Effector memory CD4-positive, alpha-beta T cell (primary cell): ENCODE measurements at regions not wholly inside any gene's neighbourhood (a gene's known extent, or its start where the extent isn't known, plus 50 kb on each side); places are given as distances from the start of the nearest gene placed in this dataset.

Experiments used
- DNase-seq, 3 donors: peaks; one replicate each; pipeline ENCODE4 v3.0.0-alpha.2; 2020
- H3K27ac ChIP-seq: 2 replicates; pipeline ENCODE4 v1.7.0; 2013; ENCODE audit warnings: mild to moderate bottlenecking, low read length, moderate library complexity; ENCODE audit not compliant: insufficient read depth, poor library complexity, severe bottlenecking
- H3K27me3 ChIP-seq: replicated peaks from 2 replicates; pipeline ENCODE4 v1.7.0; 2013; ENCODE audit warnings: mild to moderate bottlenecking, low read length; ENCODE audit not compliant: insufficient read depth, control insufficient read depth, poor library complexity, severe bottlenecking
- H3K36me3 ChIP-seq: 2 replicates; pipeline ENCODE4 v1.7.0; 2013; ENCODE audit warnings: mild to moderate bottlenecking, low read length, moderate library complexity; ENCODE audit not compliant: control insufficient read depth, insufficient read depth
- H3K4me1 ChIP-seq: 2 replicates; pipeline ENCODE4 v1.7.0; 2013; ENCODE audit warnings: low read length, mild to moderate bottlenecking; ENCODE audit not compliant: control insufficient read depth, insufficient read depth, poor library complexity, severe bottlenecking
- H3K4me3 ChIP-seq: 2 replicates; pipeline ENCODE4 v1.7.0; 2013; ENCODE audit warnings: low read length, low read depth, mild to moderate bottlenecking; ENCODE audit not compliant: insufficient read depth, poor library complexity, severe bottlenecking
- H3K9me3 ChIP-seq: 2 replicates; pipeline ENCODE4 v1.7.0; 2013; ENCODE audit warnings: mild to moderate bottlenecking, low read length, moderate library complexity; ENCODE audit not compliant: control insufficient read depth

GRCh38 chr10:9796564-9796963, 1221.1 kb upstream of the CELF2 start:
- Histone ChIP-seq H3K27me3 (no peaks in the 10 kb centered on the region), H3K27ac (no peak overlapping the region), H3K4me1 (no peaks in the 10 kb centered on the region), H3K9me3 (no peaks in the 10 kb centered on the region), H3K36me3 (no peaks in the 10 kb centered on the region), H3K4me3 (no peak overlapping the region)
- no peak for DNase-seq

- H3K27ac ChIP-seq: no peak overlapping the region
- no peaks in the 10 kb centered on the region for H3K9me3 ChIP-seq
- no peaks in the 10 kb centered on the region for H3K36me3 ChIP-seq
- DNase-seq: no peak
- H3K4me1 ChIP-seq: no peaks in the 10 kb centered on the region
- no peaks in the 10 kb centered on the region for H3K27me3 ChIP-seq
- no peak overlapping the region for H3K4me3 ChIP-seq
These were observed 1217.7 kb upstream of the CELF2 start for GRCh38 chr10:9800011-9800410.

- no peak for DNase-seq
- no peaks in the 10 kb centered on the region for H3K9me3 ChIP-seq
- H3K27ac ChIP-seq: no peak overlapping the region
- no peaks in the 10 kb centered on the region for H3K4me1 ChIP-seq
- H3K36me3 ChIP-seq: no peaks in the 10 kb centered on the region
- H3K4me3 ChIP-seq: no peak overlapping the region
- H3K27me3 ChIP-seq: no peaks in the 10 kb centered on the region
These were observed 1217.1 kb upstream of the CELF2 start for GRCh38 chr10:9800571-9800970.

- no peaks in the 10 kb centered on the region for H3K36me3 ChIP-seq
- H3K27ac ChIP-seq: no peak overlapping the region
- H3K27me3 ChIP-seq: no peaks in the 10 kb centered on the region
- H3K4me3 ChIP-seq: no peak overlapping the region
- H3K9me3 ChIP-seq: no peaks in the 10 kb centered on the region
- no peaks in the 10 kb centered on the region for H3K4me1 ChIP-seq
- no peak for DNase-seq
These were observed 1209.8 kb upstream of the CELF2 start for GRCh38 chr10:9807846-9808245.

- Histone ChIP-seq H3K27ac (no peak overlapping the region), H3K27me3 (no peaks in the 10 kb centered on the region), H3K9me3 (no peaks in the 10 kb centered on the region), H3K36me3 (no peaks in the 10 kb centered on the region), H3K4me1 (no peaks in the 10 kb centered on the region), H3K4me3 (no peak overlapping the region)
- no peak for DNase-seq
These were observed 1206.1 kb upstream of the CELF2 start for GRCh38 chr10:9811601-9812000.

GRCh38 chr10:9814285-9814864, 1203.3 kb upstream of the CELF2 start:
- no peaks in the 10 kb centered on the region for H3K4me1 ChIP-seq
- no peaks in the 10 kb centered on the region for H3K36me3 ChIP-seq
- no peak overlapping the region for H3K27ac ChIP-seq
- no peaks in the 10 kb centered on the region for H3K9me3 ChIP-seq
- H3K4me3 ChIP-seq: no peak overlapping the region
- DNase-seq: no peak
- H3K27me3 ChIP-seq: no peaks in the 10 kb centered on the region

- Histone ChIP-seq H3K36me3 (no peaks in the 10 kb centered on the region), H3K27me3 (no peaks in the 10 kb centered on the region), H3K9me3 (no peaks in the 10 kb centered on the region), H3K4me1 (no peaks in the 10 kb centered on the region), H3K4me3 (no peak overlapping the region), H3K27ac (no peak overlapping the region)
- DNase-seq: no peak
These were observed 1197.7 kb upstream of the CELF2 start for GRCh38 chr10:9819756-9820494.

- H3K4me3 ChIP-seq: no peak overlapping the region
- no peak for DNase-seq
- H3K36me3 ChIP-seq: no peaks in the 10 kb centered on the region
- H3K9me3 ChIP-seq: no peaks in the 10 kb centered on the region
- H3K27ac ChIP-seq: no peak overlapping the region
- no peaks in the 10 kb centered on the region for H3K27me3 ChIP-seq
- H3K4me1 ChIP-seq: no peaks in the 10 kb centered on the region
These were observed 1194.3 kb upstream of the CELF2 start for GRCh38 chr10:9823268-9823930.

GRCh38 chr10:9824631-9825071, 1193.0 kb upstream of the CELF2 start:
- no peak for DNase-seq

GRCh38 chr10:9825491-9826018, 1192.1 kb upstream of the CELF2 start:
- DNase-seq: no peak
- no peaks in the 10 kb centered on the region for H3K4me1 ChIP-seq
- H3K9me3 ChIP-seq: no peaks in the 10 kb centered on the region
- H3K36me3 ChIP-seq: no peaks in the 10 kb centered on the region
- H3K4me3 ChIP-seq: no peak overlapping the region
- H3K27ac ChIP-seq: no peak overlapping the region
- no peaks in the 10 kb centered on the region for H3K27me3 ChIP-seq

More at GRCh38 chr10:9824631-9825071, 1193.0 kb upstream of the CELF2 start:
- no peaks in the 10 kb centered on the region for H3K4me1 ChIP-seq
- no peaks in the 10 kb centered on the region for H3K27me3 ChIP-seq
- H3K36me3 ChIP-seq: no peaks in the 10 kb centered on the region
- H3K4me3 ChIP-seq: no peak overlapping the region
- H3K9me3 ChIP-seq: no peaks in the 10 kb centered on the region
- H3K27ac ChIP-seq: no peak overlapping the region
